ENCODE measurements at regions not wholly inside any gene's neighbourhood (a gene's known extent, or its start where the extent isn't known, plus 50 kb on each side); places are given as distances from the start of the nearest gene placed in this dataset.

GRCh38 chr14:98576463-98576862 is 695.5 kb downstream of the BCL11B start:
- Histone ChIP-seq H3K4me1 (no peaks in the 10 kb centered on the region), H3K4me3 (ENCODE audit: low read depth, low read length) (no peak overlapping the region), H3K36me3 (ENCODE audit: control insufficient read depth, insufficient read depth, low read length) (no peaks in the 10 kb centered on the region), H3K9me3 (no peaks in the 10 kb centered on the region), H3K27me3 (replicated peaks; ENCODE audit: control insufficient read depth, insufficient read depth, low read length) (no peaks in the 10 kb centered on the region)
- TF ChIP-seq CTCF (IDR thresholded peaks at IDR 0.05; ENCODE audit: insufficient read depth in 1 of 2, low read depth in 1 of 2, low read length in 1 of 2, severe bottlenecking in 1 of 2, unreplicated experiment in 1 of 2): no peak
- intact Hi-C loops (cut with micrococcal nuclease; ENCODE audit: unreplicated experiment): no loop called here
- Mint-ChIP-seq H3K4me1 (ENCODE audit: low read depth, unreplicated experiment) (no peaks in the 10 kb centered on the region), H3K36me3 (ENCODE audit: insufficient read depth, unreplicated experiment) (no peaks in the 10 kb centered on the region), H3K4me3 (ENCODE audit: unreplicated experiment) (no peak overlapping the region), H3K27me3 (ENCODE audit: insufficient read depth, unreplicated experiment) (peaks cover 3% of the 10 kb centered on the region), H3K9me3 (ENCODE audit: unreplicated experiment) (no peaks in the 10 kb centered on the region), H3K27ac (ENCODE audit: unreplicated experiment) (no peak overlapping the region)
- ChIA-PET POLR2A (no interaction called here), CTCF (no interaction called here)
- no peak for DNase-seq
- BruUV-seq (replicated peaks): no TSS peak

GRCh38 chr14:98578204-98578603 is 693.8 kb downstream of the BCL11B start:
- H3K4me1 Mint-ChIP-seq (ENCODE audit: low read depth, unreplicated experiment): no peaks in the 10 kb centered on the region
- no peak for TF ChIP-seq CTCF (IDR thresholded peaks at IDR 0.05; ENCODE audit: insufficient read depth in 1 of 2, low read depth in 1 of 2, low read length in 1 of 2, severe bottlenecking in 1 of 2, unreplicated experiment in 1 of 2)
- Histone ChIP-seq H3K36me3 (ENCODE audit: control insufficient read depth, insufficient read depth, low read length) (no peaks in the 10 kb centered on the region), H3K9me3 (no peaks in the 10 kb centered on the region), H3K4me3 (ENCODE audit: low read depth, low read length) (no peak overlapping the region), H3K27me3 (replicated peaks; ENCODE audit: control insufficient read depth, insufficient read depth, low read length) (no peaks in the 10 kb centered on the region), H3K4me1 (no peaks in the 10 kb centered on the region)
- H3K9me3 Mint-ChIP-seq (ENCODE audit: unreplicated experiment): no peaks in the 10 kb centered on the region
- H3K27ac Mint-ChIP-seq (ENCODE audit: unreplicated experiment): no peak overlapping the region
- no peak for DNase-seq
- H3K27me3 Mint-ChIP-seq (ENCODE audit: insufficient read depth, unreplicated experiment): peaks cover 3% of the 10 kb centered on the region
- ChIA-PET POLR2A (no interaction called here), CTCF (no interaction called here)
- H3K36me3 Mint-ChIP-seq (ENCODE audit: insufficient read depth, unreplicated experiment): no peaks in the 10 kb centered on the region
- no TSS peak for BruUV-seq (replicated peaks)
- intact Hi-C loops (cut with micrococcal nuclease; ENCODE audit: unreplicated experiment): no loop called here
- H3K4me3 Mint-ChIP-seq (ENCODE audit: unreplicated experiment): no peak overlapping the region

DNA sequence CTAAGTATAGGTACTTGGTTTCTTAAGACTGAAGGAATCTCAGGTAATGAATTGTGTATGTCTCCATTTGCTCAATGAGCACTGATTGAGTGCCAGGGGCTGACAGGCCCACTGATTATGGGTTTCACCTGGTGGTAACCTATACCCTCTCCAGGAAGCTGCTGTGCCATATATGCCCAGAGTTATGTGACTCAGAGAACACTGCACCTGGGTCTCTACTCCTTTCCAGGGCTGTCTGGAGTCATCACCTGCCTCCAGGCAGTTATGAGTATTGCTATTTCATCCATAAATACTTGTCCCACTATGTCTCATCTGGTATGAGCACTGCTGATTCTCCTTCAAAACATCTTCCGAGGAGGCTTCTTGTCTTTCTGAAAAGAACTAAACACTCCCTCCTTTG is 692.9 kb downstream of the BCL11B start:
- no peak overlapping the region for H3K27ac Mint-ChIP-seq (ENCODE audit: unreplicated experiment)
- ChIA-PET POLR2A (no interaction called here), CTCF (no interaction called here)
- no peak for DNase-seq
- H3K4me3 ChIP-seq (ENCODE audit: low read depth, low read length): no peak overlapping the region
- no peak overlapping the region for H3K4me3 Mint-ChIP-seq (ENCODE audit: unreplicated experiment)
- H3K9me3 Mint-ChIP-seq (ENCODE audit: unreplicated experiment): no peaks in the 10 kb centered on the region
- H3K36me3 Mint-ChIP-seq (ENCODE audit: insufficient read depth, unreplicated experiment): no peaks in the 10 kb centered on the region
- H3K27me3 ChIP-seq (replicated peaks; ENCODE audit: control insufficient read depth, insufficient read depth, low read length): no peaks in the 10 kb centered on the region
- BruUV-seq (replicated peaks): no TSS peak
- no peaks in the 10 kb centered on the region for H3K4me1 ChIP-seq
- H3K4me1 Mint-ChIP-seq (ENCODE audit: low read depth, unreplicated experiment): no peaks in the 10 kb centered on the region
- H3K27me3 Mint-ChIP-seq (ENCODE audit: insufficient read depth, unreplicated experiment): peaks cover 3% of the 10 kb centered on the region
- intact Hi-C loops (cut with micrococcal nuclease; ENCODE audit: unreplicated experiment): no loop called here
- H3K36me3 ChIP-seq (ENCODE audit: control insufficient read depth, insufficient read depth, low read length): no peaks in the 10 kb centered on the region
- H3K9me3 ChIP-seq: no peaks in the 10 kb centered on the region
- no peak for TF ChIP-seq CTCF (IDR thresholded peaks at IDR 0.05; ENCODE audit: insufficient read depth in 1 of 2, low read depth in 1 of 2, low read length in 1 of 2, severe bottlenecking in 1 of 2, unreplicated experiment in 1 of 2)

All from Caco-2 (cell line).